H54 (cell line): ENCODE measurements at regions not wholly inside any gene's neighbourhood (a gene's known extent, or its start where the extent isn't known, plus 50 kb on each side); places are given as distances from the start of the nearest gene placed in this dataset.
A peak's percentile ranks its signal among the peaks of the same experiment; 100 is the strongest.

ENCODE experiments used
- DNase-seq: peaks from one replicate; pipeline ENCODE4 v3.0.0; 2011; ENCODE audit warnings: low spot score, mixed read lengths; ENCODE audit not compliant: insufficient read length
- FAIRE-seq: peaks from 3 replicates; lab custom pipeline; 2011; peaks lifted over from hg19 to GRCh38; lab: Jason Lieb, UNC
- POLR2A ChIP-seq: IDR thresholded peaks from 2 replicates; pipeline ENCODE4 v1.6.1; 2011; ENCODE audit warnings: low read depth, mild to moderate bottlenecking, low read length

GRCh38 chr20:22770241-22770800 is 185.9 kb upstream of the FOXA2 start:
- no peak for TF ChIP-seq POLR2A
- no peak for FAIRE-seq
- DNase-seq = no peak

DNA sequence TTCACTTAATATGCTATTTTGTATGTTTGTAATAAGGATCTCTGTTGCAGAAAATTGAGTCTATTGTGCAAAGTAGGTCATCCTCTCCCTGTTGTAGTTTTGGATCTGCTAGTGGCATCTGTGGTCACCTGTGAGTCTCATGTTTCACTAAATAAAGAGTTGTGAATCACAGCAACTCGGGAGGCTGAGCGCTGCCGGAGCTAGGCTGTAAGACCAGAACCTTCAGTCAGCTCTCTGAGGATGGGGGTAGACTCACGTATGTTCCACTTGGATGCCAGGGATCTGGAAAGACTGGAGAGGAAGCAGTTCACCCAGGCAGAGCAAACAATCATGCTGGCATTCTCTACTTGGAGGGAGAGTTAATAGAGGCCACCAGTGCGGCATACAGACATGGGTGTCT is 187.3 kb upstream of the FOXA2 start:
- no peak for FAIRE-seq
- no peak for DNase-seq
- TF ChIP-seq POLR2A = no peak

- FAIRE-seq = no peak
- no peak for DNase-seq
- TF ChIP-seq POLR2A = no peak
Observed at GRCh38 chr20:22773344-22773743, 189.0 kb upstream of the FOXA2 start.

DNA sequence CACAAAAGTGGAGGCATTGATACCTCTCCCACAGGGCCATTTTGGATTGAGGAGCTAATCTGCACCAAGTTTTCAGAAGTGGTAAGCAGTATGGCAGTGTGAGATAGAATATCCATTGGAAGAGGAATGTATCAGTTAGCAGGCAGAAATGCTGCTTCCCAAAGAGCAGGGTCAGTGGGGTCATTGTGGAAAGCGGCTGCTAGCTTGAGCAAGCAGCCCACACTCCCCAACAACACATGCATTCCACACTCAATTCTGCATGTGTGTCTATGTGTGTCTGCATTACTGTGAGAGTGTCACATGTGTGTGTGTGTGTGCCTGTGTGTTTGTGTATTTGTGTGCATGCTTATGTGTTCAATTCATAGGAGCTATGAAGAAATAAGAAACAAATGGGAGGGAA is 190.9 kb upstream of the FOXA2 start:
- FAIRE-seq = no peak
- no peak for DNase-seq

GRCh38 chr20:22775671-22776139 is 191.3 kb upstream of the FOXA2 start:
- TF ChIP-seq POLR2A = no peak
- no peak for DNase-seq
- FAIRE-seq = no peak

More for the DNA sequence above, 190.9 kb upstream of the FOXA2 start:
- no peak for TF ChIP-seq POLR2A

DNA sequence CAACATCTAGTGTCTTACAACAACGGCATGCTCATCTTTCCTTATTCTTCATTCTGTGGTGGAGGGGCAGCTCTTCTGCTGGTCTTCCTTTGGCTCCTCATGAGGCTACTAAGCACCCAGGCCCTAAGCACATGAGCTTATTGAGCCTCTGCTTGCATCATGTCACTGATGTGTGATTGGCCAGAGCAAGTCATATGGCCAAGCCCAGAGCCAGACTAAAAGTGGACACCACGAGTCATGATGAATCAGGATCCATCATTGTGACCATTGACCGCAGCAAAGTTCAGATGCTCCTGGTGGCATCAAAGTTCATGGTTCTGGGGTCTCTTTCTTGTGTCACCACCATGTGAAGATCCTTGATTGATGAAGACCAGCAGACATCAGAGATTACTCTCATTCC is 192.0 kb upstream of the FOXA2 start:
- FAIRE-seq (no peak), DNase-seq (no peak)
- TF ChIP-seq POLR2A = no peak

DNA sequence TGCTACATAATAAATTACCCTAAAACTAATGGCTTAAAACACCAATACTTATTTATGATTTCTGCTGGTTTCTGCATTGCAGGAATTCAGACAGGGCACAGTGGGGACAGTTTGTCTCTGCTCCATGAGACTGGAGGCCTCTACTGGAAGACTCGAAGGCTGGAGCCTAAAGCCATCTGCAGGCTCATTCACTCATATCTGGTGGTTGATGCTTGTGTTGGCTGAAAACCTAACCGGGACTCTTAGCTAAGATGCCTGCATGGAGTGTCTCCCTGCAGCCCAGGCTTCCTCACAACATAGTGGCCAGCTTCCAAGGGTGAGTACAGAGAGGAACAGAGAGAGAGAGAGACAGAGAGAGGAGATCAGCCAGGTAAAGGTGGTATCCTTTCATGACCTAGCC is 195.5 kb upstream of the FOXA2 start:
- DNase-seq = no peak
- no peak for FAIRE-seq
- no peak for TF ChIP-seq POLR2A

DNA sequence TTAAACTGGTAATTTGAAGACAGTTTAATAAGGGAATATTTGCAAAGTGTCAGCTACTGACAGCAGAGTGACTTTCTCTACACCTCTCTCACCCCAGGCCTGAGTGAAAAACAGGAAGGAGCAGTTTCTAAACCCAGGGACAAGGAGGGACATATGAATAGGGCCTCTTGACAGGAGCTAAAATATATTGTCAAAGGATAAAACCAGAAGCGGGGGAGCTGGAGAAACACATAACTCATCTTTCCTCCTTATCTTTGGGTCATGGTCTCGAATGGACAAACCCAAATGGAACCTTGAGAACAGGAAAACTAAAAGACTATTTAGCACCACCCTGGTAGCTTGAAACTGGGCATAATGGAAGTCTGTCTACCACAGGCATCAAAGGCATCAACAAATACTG is 197.5 kb upstream of the FOXA2 start:
- FAIRE-seq (no peak), DNase-seq (no peak)
- TF ChIP-seq POLR2A = no peak

DNA sequence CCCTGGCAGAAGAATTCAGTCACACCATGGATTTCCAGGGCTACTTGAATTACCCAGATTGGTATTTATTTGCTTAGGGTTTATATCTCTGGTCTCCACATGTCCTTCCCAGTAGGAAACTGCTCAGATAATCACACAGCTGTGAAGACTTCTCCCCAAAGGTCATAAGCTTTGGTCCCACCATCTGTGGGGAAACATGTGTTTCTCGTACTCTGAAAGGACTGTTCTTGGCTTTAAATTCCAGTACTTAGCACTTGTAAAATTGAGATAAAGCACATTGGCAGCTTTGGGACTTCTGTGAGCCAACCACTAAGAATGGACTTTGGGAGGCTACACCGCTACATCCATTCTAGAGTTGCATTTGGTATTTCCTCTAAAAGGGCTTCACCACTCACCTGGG is 205.3 kb upstream of the FOXA2 start:
- DNase-seq (no peak), FAIRE-seq (no peak)
- TF ChIP-seq POLR2A = no peak

DNA sequence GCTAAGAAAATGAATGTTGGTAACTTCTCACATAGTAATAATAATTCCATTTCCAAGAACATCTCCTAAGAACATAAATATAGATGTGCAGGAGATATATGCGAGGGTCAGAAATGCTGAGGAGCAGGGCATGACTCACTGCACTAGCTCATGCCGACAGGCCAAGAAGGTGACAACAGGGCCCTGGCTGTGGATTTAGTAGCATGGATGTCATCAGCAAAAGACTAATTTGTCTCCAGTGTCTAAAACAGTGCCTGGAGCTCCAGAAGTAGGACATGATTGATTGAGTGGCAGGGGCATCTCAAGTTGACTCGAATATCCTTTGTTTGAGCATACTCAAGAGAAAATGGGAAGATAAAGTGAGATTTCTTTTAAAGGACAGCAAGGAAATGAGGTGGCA is 207.0 kb upstream of the FOXA2 start:
- FAIRE-seq (no peak), DNase-seq (no peak)
- no peak for TF ChIP-seq POLR2A

DNA sequence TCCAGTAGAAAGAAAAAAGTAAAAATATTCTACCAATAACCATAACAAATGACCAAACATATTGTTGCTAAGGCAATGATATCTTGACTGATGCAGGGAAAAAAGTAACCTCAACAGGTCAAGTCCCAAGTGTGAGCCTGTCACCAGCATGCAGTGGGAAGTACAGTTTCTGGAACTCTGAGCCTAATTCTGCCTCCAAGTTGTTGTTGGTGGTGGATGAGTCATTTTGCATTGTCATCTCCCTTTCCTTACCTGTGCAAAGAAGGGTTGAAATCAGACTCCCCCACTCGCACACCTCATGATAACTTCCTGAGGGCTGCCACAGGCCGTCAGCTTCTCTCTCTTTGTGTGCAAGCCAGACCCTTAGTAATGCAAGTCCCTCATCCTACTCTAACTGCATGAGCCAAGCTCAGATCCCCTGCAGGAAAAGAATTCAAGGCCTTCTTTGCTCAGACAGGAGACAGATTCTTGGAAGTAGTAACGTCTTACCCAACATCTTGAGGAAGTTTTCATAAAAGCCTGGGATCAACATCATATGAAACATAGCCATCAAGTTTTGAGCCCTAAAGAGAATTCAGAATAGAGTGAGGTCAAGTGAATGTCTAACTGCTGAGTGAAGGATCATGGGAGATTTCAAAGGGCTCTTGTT is 207.6 kb upstream of the FOXA2 start:
- TF ChIP-seq POLR2A = no peak
- FAIRE-seq (no peak), DNase-seq (no peak)

GRCh38 chr20:22794200-22794599 is 209.8 kb upstream of the FOXA2 start:
- DNase-seq = no peak
- no peak for FAIRE-seq
- no peak for TF ChIP-seq POLR2A

- no peak for TF ChIP-seq POLR2A
Observed at GRCh38 chr20:22795433-22795832, 211.1 kb upstream of the FOXA2 start.

DNA sequence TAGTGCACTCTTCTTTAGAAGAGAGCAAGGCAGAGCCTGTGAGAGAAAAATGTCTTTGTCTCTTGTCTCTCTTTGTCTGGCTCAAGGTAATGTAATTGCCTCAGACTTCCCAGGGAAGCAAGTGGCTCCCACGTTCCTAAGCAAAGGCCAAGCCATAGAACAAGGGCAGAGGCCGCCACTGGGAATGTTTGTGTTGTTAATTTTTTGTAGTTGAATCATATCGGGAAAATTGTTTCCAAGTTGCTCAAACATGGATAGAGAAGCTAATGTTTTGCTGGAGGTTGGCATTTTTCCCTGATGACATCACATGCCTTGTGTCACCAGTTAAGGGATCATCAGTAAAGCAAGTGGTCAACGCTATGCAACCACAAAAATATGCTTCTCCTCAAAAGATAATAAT is 211.5 kb upstream of the FOXA2 start:
- peak; percentile 41 for DNase-seq
- no peak for TF ChIP-seq POLR2A
- FAIRE-seq = no peak

More at GRCh38 chr20:22795433-22795832, 211.1 kb upstream of the FOXA2 start:
- DNase-seq = no peak
- no peak for FAIRE-seq

DNA sequence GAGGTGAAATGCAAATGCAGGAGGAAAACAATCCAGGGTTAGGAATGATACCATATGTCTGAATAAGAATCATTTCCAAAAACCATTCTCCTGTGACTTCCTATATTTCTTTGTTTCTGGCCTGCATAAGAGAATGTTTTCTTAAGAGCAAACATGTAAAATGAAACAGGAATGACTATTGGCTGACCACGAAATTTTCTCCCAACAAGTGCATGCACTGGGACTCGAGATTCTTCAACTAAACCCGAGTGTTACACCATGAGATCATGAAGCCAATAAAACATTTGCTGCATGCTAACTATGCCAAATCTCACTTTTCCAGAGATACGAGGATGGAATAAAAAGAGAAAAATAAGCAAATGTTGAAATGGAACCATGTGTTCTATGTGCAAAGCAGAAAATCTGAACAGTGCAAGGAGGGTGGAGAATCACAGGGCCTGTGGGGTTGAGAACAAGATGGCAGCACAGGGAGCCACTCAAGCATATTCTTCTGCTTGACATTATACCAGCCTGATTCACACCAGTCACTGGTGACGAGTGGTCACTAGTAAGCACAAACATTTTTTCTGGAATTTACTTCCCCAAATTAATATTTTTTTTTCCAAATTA is 212.2 kb upstream of the FOXA2 start:
- no peak for DNase-seq
- no peak for FAIRE-seq
- TF ChIP-seq POLR2A = no peak
